CD4-positive, alpha-beta T cell treated with Interleukin-15 for 4 hours (primary cell): ENCODE measurements at regions not wholly inside any gene's neighbourhood (a gene's known extent, or its start where the extent isn't known, plus 50 kb on each side); places are given as distances from the start of the nearest gene placed in this dataset.

Experiments used
- DNase-seq: peaks from one replicate; pipeline ENCODE4 v3.0.0-alpha.2; 2020; ENCODE audit warnings: low spot score

GRCh38 chr2:59732871-59733566 is 820.4 kb downstream of the BCL11A start:
- no peak for DNase-seq

- no peak for DNase-seq
Observed at GRCh38 chr2:59727121-59727590, 826.3 kb downstream of the BCL11A start.

DNA sequence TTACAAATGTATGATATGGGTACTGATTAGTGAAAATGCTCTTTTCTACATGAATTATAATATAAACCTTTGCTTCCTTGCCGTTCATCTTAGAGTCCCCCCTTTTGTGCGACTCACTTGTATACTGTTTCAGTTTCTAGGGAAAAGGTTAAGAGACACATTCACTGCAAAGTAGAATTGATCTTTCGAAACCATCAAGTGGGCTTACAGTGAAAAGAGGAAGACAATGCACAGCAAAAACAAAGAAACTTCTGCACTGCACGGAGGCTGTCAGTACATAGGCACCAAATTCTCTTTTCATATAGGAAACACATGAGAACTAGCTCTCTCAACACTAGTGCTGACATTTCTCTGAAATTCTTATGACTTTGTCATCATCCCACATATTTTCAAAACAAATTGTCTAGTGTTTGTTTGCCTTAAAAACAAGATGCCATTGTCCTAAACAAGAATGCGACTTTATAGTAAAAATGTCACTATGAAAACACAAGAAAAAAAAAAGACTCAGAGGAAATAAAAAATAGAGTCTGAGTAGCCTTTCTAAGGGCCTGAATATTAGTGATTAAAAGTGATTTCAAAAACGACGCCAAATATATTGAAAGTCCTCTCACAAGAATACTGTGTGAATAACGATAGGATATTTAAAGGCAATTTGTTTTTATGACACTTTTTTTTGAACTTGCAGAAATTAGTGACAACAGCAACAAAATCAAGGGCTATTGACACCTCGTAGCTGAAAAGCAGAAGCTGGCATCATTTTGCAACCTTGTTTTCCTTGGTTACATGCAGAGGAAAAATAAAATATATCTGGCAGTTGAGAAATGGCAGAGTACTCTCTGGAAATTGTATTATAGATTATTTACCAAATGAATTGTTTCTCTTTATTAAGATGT is 827.0 kb downstream of the BCL11A start:
- no peak for DNase-seq

- DNase-seq, result no peak
Observed at GRCh38 chr2:59724746-59725145, 828.7 kb downstream of the BCL11A start.

DNA sequence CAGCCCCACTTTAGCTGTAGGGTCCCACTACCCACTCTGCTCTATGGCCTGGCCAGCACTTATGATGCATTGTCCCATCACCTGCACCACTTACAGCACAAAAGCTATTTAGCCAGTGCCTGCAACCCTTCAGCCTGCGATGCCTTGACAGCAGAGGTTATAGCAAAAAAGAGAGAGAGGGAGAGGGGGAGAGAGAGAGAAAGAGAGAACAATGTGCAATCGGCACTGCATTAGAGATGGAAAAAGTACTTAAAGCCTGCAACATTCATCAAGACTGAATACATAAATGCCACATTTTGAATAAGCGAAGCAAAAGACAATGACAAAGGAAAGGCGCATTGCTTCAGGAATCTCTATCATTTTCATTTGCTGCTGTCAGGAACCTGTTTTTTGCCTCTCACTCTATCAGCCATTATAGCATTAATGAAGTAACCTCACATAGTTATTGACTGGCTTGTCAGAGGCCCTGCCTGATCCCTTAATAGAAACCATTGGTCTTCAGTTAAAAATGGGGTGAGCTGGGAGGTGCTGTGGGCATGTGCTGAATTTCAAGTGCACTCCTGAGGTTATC is 833.1 kb downstream of the BCL11A start:
- no peak for DNase-seq

DNA sequence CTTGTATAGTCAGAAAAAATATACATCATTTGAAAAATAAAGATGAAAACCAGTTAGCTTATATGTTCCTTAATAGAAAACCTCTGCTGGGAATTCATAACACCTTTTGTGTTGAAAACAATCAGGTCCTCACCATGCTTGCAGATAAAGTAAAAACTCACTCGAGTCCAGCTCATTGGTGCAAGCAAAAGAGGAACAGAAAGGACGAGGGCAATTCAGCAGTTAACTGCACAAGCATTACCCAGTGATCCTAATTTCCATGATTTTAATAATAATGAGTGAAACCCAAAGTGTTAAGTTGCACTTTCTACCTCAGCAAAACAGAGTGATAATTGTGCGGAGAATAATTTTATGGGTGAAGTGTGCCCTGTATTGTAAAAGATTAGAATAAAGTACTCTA is 839.9 kb downstream of the BCL11A start:
- no peak for DNase-seq

- DNase-seq, result no peak
Observed at GRCh38 chr2:59711121-59711520, 842.3 kb downstream of the BCL11A start.

GRCh38 chr2:59706729-59707128 is 846.7 kb downstream of the BCL11A start:
- DNase-seq, result no peak

GRCh38 chr2:59703796-59704195 is 849.7 kb downstream of the BCL11A start:
- no peak for DNase-seq

GRCh38 chr2:59702026-59702425 is 851.4 kb downstream of the BCL11A start:
- DNase-seq, result no peak

DNA sequence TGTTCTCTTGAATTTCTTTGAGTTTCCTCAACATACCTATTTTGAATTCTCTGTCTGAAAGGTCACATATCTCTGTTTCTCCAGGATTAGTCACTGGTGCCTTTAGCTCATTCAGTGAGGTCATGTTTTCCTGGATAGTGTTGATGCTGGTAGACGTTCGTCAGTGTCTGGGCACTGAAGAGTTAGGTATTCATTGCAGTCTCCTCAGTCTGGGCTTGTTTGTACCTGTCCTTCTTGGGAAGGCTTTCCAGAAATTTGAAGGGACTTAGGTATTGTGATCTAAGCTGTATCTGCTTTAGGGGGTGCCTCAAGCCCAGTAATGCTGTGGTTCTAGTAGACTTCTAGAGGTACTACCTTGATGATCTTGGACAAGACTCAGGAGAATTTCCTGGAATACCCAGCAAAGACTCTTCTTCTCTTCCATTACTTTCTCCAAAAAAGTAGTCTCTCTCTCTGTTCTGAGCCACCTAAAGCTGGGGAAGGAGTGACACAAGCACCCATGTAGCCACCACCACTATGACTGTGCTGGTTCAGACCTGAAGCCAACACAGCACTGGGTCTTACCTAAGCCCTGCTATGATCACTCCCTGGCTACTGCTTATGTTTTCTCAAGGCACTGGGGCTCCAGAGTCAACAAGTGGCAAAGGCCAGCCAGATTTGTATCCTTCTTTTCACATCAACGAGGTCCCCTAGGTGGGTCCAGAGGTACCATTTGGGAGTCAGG is 852.0 kb downstream of the BCL11A start:
- no peak for DNase-seq

DNA sequence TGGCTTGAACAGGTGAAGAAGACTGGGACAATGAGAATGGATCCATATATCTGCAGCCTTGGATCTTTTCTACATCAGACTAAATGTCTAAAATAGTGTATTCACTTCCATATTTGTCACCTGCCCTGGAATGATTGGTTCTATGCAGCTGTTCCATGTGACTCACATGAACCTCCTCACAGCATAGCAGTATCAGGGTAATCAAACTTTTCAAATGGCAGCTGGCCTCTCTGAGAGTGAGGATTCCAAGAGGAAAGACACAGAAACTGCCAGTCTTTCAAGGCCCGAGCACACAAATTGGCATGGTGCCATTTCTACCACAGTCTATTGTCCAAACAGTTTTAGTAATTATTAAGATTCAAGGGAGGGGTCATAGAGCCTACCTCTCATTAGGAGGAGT is 859.3 kb downstream of the BCL11A start:
- no peak for DNase-seq

GRCh38 chr2:59693231-59693959 is 860.1 kb downstream of the BCL11A start:
- no peak for DNase-seq

GRCh38 chr2:59691518-59692190 is 861.8 kb downstream of the BCL11A start:
- DNase-seq, result no peak

DNA sequence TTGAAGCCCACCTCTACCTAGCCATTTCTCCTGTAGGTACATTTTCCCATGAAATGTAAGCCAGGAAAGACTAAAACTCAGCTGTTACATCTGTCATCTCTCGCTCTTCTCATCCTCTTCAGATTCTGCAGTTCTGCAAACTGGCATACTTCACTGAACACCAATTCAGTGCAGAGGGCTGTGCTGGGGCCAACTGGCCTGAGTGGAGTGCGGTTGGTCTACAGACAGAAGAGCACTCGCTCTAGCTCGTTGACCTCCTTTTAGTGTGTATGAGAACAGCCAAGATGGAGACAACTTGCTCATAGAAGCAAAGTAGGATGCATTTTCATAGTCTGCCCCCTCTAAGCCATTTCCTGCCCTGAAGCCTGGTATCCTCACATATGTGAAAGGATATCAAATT is 862.6 kb downstream of the BCL11A start:
- DNase-seq, result no peak

- DNase-seq, result no peak
Observed at GRCh38 chr2:59684771-59685166, 868.7 kb downstream of the BCL11A start.

DNA sequence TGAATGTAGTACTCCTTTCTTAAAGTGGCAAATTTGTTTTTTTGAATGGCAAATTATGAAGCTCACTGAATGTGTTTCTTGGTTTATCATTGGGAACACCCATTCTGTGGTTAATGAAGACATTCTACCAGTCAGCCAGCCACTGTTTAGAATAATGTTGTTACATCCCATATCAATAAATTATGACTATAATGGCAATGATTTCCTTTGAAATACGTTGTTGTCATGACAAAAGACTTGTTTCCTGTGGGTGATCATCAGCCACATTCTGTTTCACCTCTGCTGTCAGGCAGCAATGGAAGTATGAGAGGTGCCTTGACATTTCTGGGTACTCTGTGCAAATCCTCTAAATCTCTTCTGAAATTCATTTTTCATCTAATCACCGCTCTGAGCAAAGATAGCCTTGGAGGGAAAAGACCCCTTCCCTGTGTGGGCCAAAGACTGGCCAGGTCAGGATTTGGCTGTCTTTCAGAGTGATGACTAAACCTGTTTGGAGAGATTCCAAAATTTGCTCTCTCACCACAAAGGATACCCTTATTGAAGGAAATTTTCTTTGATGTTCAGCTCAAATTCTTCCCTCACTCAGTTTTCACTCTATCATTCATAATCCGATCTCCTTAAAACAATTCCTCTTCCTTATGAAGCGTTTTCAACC is 869.2 kb downstream of the BCL11A start:
- DNase-seq, result no peak

GRCh38 chr2:59680863-59681262 is 872.6 kb downstream of the BCL11A start:
- DNase-seq, result no peak

GRCh38 chr2:59677158-59677557 is 876.3 kb downstream of the BCL11A start:
- no peak for DNase-seq

DNA sequence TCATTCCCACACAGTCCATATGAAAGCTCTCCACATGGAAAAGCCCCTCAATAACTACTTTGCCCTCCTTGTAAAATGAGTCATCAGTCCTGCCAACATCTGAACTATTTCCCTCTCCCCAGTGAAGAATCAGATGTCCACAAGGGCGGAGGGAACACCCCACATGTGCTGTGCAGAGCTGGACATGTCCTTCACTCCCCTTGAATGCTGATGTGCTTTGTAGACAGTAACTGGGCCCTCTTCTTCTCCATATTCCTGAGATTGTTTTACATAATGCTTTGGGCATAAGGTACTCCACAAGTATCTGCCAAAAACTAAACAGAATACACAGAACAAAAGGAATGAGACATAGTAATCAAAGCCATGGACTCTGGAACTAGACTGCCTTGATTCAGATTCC is 879.4 kb downstream of the BCL11A start:
- DNase-seq, result no peak

DNA sequence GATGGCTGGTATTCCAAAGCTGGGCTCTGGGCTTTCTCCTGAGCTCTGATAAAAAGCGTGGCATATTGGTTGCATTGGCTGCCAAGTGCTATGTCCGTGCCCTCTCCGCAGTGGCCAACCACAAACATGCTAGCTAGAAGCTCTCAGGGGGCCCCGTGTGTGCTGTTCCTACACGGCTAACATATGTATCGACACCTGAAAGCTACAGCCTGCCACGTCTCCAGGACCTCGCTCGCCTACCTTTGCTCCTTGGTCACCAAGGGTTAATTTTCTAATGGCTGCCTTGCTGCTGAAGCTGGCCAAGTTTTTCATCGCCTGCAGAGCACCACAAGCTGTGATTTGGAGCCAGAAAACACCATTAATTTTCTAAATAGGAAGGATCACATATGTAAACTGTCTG is 888.4 kb downstream of the BCL11A start:
- no peak for DNase-seq
